ENCODE measurements at regions not wholly inside any gene's neighbourhood (a gene's known extent, or its start where the extent isn't known, plus 50 kb on each side); places are given as distances from the start of the nearest gene placed in this dataset.

DNA sequence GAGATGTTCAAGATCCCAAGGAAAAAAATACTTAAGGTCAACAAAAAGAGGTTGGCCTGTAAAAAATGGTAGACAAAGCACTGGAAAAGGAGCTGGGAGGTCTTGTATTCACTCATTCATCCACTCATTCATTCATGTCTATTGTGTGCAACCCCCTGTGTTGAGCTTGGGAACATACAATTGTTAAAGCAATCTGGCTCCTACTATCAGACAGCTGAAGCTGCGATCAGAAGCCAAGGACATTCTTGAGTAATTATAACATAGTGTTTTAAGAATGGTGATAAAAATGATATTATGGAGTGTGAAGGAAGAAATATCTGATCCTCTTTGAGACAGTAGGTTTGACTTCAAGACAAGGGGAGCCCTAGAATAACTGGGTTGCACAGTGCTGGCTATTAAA lies 693.4 kb downstream of the TOX3 start:
- H3K36me3 ChIP-seq = no peaks in the 10 kb centered on the region
- TF ChIP-seq, protein P1, sequence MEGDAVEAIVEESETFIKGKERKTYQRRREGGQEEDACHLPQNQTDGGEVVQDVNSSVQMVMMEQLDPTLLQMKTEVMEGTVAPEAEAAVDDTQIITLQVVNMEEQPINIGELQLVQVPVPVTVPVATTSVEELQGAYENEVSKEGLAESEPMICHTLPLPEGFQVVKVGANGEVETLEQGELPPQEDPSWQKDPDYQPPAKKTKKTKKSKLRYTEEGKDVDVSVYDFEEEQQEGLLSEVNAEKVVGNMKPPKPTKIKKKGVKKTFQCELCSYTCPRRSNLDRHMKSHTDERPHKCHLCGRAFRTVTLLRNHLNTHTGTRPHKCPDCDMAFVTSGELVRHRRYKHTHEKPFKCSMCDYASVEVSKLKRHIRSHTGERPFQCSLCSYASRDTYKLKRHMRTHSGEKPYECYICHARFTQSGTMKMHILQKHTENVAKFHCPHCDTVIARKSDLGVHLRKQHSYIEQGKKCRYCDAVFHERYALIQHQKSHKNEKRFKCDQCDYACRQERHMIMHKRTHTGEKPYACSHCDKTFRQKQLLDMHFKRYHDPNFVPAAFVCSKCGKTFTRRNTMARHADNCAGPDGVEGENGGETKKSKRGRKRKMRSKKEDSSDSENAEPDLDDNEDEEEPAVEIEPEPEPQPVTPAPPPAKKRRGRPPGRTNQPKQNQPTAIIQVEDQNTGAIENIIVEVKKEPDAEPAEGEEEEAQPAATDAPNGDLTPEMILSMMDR (IDR thresholded peaks at IDR 0.05) = no peak
- DNase-seq = no peak
- H3K27me3 ChIP-seq = no peaks in the 10 kb centered on the region
- H3K4me3 ChIP-seq = no peak overlapping the region
- H3K4me1 ChIP-seq = no peaks in the 10 kb centered on the region
- no peak overlapping the region for H3K27ac ChIP-seq
- intact Hi-C loops (cut with DNase I) = no loop called here
- ATAC-seq = no peak
- peaks cover 0 to 6% of the 10 kb centered on the region in 2 donors for H3K9me3 ChIP-seq

DNA sequence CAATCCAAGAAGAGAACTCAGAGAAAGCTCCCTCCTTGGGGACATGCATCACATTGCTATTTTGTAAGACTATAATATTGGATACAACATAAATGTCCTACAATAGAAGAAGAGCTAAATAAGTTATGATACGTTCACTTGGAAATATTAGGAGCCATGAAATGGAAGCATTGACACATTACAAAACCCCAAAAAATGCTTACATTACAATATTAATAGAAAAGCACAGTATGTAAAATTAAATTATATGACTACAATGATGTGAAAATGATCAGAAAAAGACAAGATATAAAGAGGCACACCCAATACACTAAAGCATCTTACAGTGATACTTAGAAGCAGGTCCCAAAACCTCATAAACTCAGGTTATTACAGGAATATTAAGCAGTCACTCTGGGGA lies 694.1 kb downstream of the TOX3 start:
- H3K4me1 ChIP-seq = no peaks in the 10 kb centered on the region
- ATAC-seq (no peak), DNase-seq (no peak)
- H3K27me3 ChIP-seq = no peaks in the 10 kb centered on the region
- H3K4me3 ChIP-seq = no peak overlapping the region
- intact Hi-C loops (cut with DNase I) = no loop called here
- H3K36me3 ChIP-seq = no peaks in the 10 kb centered on the region
- H3K9me3 ChIP-seq = peaks cover 0 to 6% of the 10 kb centered on the region in 2 donors
- TF ChIP-seq, protein P1 (IDR thresholded peaks at IDR 0.05) = no peak
- H3K27ac ChIP-seq = no peak overlapping the region

- H3K27me3 ChIP-seq = no peaks in the 10 kb centered on the region
- intact Hi-C loops (cut with DNase I) = no loop called here
- H3K36me3 ChIP-seq = no peaks in the 10 kb centered on the region
- H3K4me3 ChIP-seq = no peak overlapping the region
- no peaks in the 10 kb centered on the region for H3K4me1 ChIP-seq
- TF ChIP-seq, protein P1 (IDR thresholded peaks at IDR 0.05) = no peak
- ATAC-seq (no peak), DNase-seq (no peak)
- peaks cover 0 to 6% of the 10 kb centered on the region in 2 donors for H3K9me3 ChIP-seq
- H3K27ac ChIP-seq = no peak overlapping the region
Measured at GRCh38 chr16:51851111-51851510, 695.8 kb downstream of the TOX3 start.

DNA sequence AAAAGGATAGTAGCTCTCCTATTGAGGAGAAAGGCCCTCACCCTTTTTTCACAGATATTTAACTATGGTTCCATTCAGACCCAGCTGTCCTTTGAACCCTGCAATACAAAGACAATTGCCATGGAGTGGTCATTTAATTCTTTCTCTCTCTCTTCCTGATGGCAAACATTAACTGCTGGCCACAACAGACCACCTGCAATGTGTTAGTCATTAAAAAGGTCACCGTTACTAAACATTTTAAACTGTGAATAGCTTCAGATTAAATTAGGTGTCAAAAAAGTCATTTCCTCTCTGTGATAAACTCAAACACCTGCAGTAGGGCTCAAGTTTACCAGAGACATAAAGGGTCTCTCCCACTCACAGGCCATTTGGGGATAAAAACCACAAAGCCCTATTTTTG lies 697.2 kb downstream of the TOX3 start:
- Histone ChIP-seq H3K4me3 (no peak overlapping the region), H3K4me1 (no peaks in the 10 kb centered on the region), H3K36me3 (no peaks in the 10 kb centered on the region), H3K9me3 (peaks cover 0 to 6% of the 10 kb centered on the region in 2 donors), H3K27ac (no peak overlapping the region), H3K27me3 (no peaks in the 10 kb centered on the region)
- TF ChIP-seq, protein P1 (IDR thresholded peaks at IDR 0.05) = no peak
- intact Hi-C loops (cut with DNase I) = no loop called here
- ATAC-seq = no peak
- DNase-seq = no peak

DNA sequence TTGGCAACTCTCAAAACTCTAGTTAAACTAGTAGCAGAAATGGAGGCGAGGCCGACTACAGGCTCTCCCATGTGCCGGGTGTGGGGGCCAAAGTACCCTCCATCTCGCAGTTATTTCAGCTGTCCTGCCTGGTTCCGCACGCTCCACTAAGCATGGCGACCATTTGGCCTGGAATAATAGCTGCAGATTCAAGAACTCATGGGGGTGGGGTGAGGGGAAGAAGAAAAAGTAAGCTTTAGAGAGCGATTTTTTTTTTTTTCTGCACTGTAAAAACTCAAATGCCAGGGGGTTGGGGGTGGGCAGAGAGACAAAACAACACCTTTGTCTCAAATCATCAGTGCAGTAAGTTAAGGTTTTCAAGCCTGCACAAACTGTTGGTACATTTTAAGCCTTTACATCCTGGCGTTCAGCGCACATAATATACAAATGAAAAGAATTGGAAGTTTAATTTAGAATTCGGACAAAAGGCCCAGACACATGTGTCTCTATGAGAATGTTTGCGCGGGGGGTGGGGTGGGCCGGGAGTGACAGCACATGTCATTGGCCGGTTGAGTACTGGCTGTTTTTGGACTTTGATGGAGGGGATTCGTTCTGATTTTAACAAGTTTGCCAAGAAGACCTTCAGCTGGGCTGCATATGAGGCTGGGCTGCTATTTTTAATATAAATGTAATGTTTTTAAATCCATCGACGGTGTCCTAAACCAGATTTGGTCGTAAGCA lies 694.7 kb upstream of the SALL1 start:
- Histone ChIP-seq H3K27me3 (no peaks in the 10 kb centered on the region), H3K4me1 (no peaks in the 10 kb centered on the region)
- DNase-seq = no peak

More for the DNA sequence above, 694.7 kb upstream of the SALL1 start:
- no peak overlapping the region for H3K27ac ChIP-seq
- H3K4me3 ChIP-seq = no peak overlapping the region
- intact Hi-C loops (cut with DNase I) = no loop called here
- no peak for ATAC-seq
- H3K9me3 ChIP-seq = no peaks in the 10 kb centered on the region
- TF ChIP-seq, protein P1 (IDR thresholded peaks at IDR 0.05) = no peak
- no peaks in the 10 kb centered on the region for H3K36me3 ChIP-seq
